Effector memory CD8-positive, alpha-beta T cell (primary cell): ENCODE measurements at regions not wholly inside any gene's neighbourhood (a gene's known extent, or its start where the extent isn't known, plus 50 kb on each side); places are given as distances from the start of the nearest gene placed in this dataset.
"Not testable (repeated sequence)": the region's sequence is repeated elsewhere in the genome, so short reads cannot be mapped to it uniquely, and the experiment has no call there.

ENCODE experiments used
- ATAC-seq: fragments of 150-1000 bp; cut with Tn5 transposase; replicated peaks from 2 replicates; pipeline ENCODE4 v1.10.0; 2021; ENCODE audit warnings: mild to moderate bottlenecking, moderate library complexity
- DNase-seq, 3 experiments: peaks; one replicate each; pipeline ENCODE4 v3.0.0; 2021
- H3K27ac Mint-ChIP-seq, 2 donors: one replicate each; pipeline ENCODE4 v1.8.0; 2022; ENCODE audit warnings: mild to moderate bottlenecking in 2 of 2, mixed read lengths in 2 of 2, moderate library complexity in 2 of 2
- H3K27me3 Mint-ChIP-seq, 2 donors: one replicate each; pipeline ENCODE4 v1.8.0; 2022; ENCODE audit warnings: mixed read lengths in 2 of 2
- H3K36me3 Mint-ChIP-seq: one replicate; pipeline ENCODE4 v1.8.0; 2022; ENCODE audit warnings: mild to moderate bottlenecking, moderate library complexity, mixed read lengths; ENCODE audit not compliant: insufficient read depth
- H3K4me1 Mint-ChIP-seq, 2 donors: one replicate each; pipeline ENCODE4 v1.8.0; 2022; ENCODE audit warnings: low read depth in 2 of 2, mixed read lengths in 2 of 2
- H3K4me3 Mint-ChIP-seq, 2 donors: one replicate each; pipeline ENCODE4 v1.8.0; 2022; ENCODE audit warnings: mild to moderate bottlenecking in 2 of 2, mixed read lengths in 2 of 2, moderate library complexity in 2 of 2
- H3K9me3 Mint-ChIP-seq, 2 donors: one replicate each; pipeline ENCODE4 v1.8.0; 2022; ENCODE audit warnings: mixed read lengths in 2 of 2

GRCh38 chr6:82525775-82526495, 162.3 kb downstream of the TPBG start:
- ATAC-seq = no peak
- Mint-ChIP-seq H3K36me3 (no peaks in the 10 kb centered on the region), H3K4me3 (no peak overlapping the region), H3K27me3 (no peaks in the 10 kb centered on the region), H3K4me1 (no peaks in the 10 kb centered on the region), H3K27ac (no peak overlapping the region), H3K9me3 (peaks cover 0 to 3% of the 10 kb centered on the region in 2 donors)
- DNase-seq = no peak

- not testable (repeated sequence) for H3K36me3 Mint-ChIP-seq, ATAC-seq, H3K9me3 Mint-ChIP-seq, H3K27ac Mint-ChIP-seq, H3K4me3 Mint-ChIP-seq, DNase-seq, H3K4me1 Mint-ChIP-seq, H3K27me3 Mint-ChIP-seq
Measured at GRCh38 chr6:82529960-82530460, 166.4 kb downstream of the TPBG start.

- DNase-seq = no peak
- Mint-ChIP-seq H3K27ac (no peak overlapping the region), H3K4me3 (no peak overlapping the region)
Measured at GRCh38 chr6:82534876-82535275, 171.3 kb downstream of the TPBG start.

GRCh38 chr6:82549480-82549879, 185.9 kb downstream of the TPBG start:
- not testable (repeated sequence) for H3K4me3 Mint-ChIP-seq, H3K4me1 Mint-ChIP-seq, H3K27ac Mint-ChIP-seq, DNase-seq, H3K9me3 Mint-ChIP-seq, H3K27me3 Mint-ChIP-seq, ATAC-seq, H3K36me3 Mint-ChIP-seq

More at GRCh38 chr6:82534876-82535275, 171.3 kb downstream of the TPBG start:
- Mint-ChIP-seq H3K9me3 (peaks cover 0 to 5% of the 10 kb centered on the region in 2 donors), H3K36me3 (no peaks in the 10 kb centered on the region), H3K4me1 (peaks cover 0 to 1% of the 10 kb centered on the region in 2 donors), H3K27me3 (peaks cover 0 to 16% of the 10 kb centered on the region in 2 donors)
- no peak for ATAC-seq

- H3K9me3 Mint-ChIP-seq, H3K27me3 Mint-ChIP-seq, ATAC-seq, H3K36me3 Mint-ChIP-seq, H3K4me3 Mint-ChIP-seq, DNase-seq, H3K27ac Mint-ChIP-seq, H3K4me1 Mint-ChIP-seq: not testable (repeated sequence)
Measured at GRCh38 chr6:82551311-82551710, 187.7 kb downstream of the TPBG start.

DNA sequence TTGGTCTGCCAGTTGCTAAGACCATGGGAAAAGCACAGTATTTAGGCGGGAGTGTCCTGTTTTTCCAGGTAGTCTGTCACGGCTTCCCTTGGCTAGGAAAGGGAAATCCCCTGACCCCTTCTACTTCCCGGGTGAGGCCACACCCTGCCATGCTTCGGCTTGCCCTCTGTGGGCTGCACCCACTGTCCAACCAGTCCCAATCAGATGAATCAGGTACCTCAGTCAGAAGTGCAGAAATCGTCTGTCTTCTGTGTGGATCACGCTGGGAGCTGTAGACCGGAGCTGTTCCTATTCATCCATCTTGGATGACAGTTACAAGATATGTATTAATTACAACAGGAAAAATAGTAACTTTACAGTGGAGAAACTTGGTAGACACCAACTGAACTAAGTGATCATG, 188.2 kb downstream of the TPBG start:
- DNase-seq = no peak
- no peaks in the 10 kb centered on the region for H3K27me3 Mint-ChIP-seq
- H3K36me3 Mint-ChIP-seq = no peaks in the 10 kb centered on the region
- H3K4me1 Mint-ChIP-seq = no peaks in the 10 kb centered on the region
- no peak for ATAC-seq
- no peak overlapping the region for H3K27ac Mint-ChIP-seq
- no peaks in the 10 kb centered on the region for H3K9me3 Mint-ChIP-seq
- H3K4me3 Mint-ChIP-seq = no peak overlapping the region

DNA sequence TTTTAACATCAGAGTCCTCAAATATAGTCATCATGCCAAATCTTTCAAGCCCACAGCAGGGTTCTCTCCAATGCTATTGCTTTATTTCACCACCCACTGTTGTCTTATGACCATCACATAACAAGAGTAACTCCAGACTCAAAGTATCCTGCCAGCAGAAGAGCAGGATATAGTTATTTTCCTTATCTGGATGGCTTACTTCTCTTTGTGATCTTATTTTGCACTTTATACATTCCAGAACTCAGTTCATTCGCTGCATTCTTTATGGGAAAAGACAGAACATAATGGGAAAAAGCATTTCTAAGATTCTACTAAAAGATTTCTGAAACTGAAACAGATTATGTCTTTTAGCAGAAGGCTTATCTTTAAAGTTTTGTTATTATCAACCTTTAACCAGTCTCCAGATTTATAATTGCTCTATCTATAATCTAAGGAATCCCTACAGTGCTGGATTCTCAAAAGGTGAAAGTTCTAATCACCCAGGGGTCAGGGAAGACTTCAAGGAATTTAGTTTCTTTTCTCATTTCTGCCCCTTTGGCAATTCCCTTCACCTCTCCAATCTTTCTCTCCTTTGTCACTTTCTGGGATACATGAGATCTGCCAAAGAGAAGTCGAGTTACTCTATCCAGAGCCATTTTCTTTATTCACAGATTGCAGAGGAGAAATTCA, 190.4 kb downstream of the TPBG start:
- no peak overlapping the region for H3K4me3 Mint-ChIP-seq
- no peaks in the 10 kb centered on the region for H3K4me1 Mint-ChIP-seq
- no peaks in the 10 kb centered on the region for H3K27me3 Mint-ChIP-seq
- H3K27ac Mint-ChIP-seq = no peak overlapping the region
- H3K36me3 Mint-ChIP-seq = no peaks in the 10 kb centered on the region
- DNase-seq (no peak), ATAC-seq (no peak)
- no peaks in the 10 kb centered on the region for H3K9me3 Mint-ChIP-seq

- ATAC-seq (no peak), DNase-seq (no peak)
- no peaks in the 10 kb centered on the region for H3K4me1 Mint-ChIP-seq
- no peaks in the 10 kb centered on the region for H3K36me3 Mint-ChIP-seq
- no peak overlapping the region for H3K4me3 Mint-ChIP-seq
- no peaks in the 10 kb centered on the region for H3K9me3 Mint-ChIP-seq
- no peaks in the 10 kb centered on the region for H3K27me3 Mint-ChIP-seq
- H3K27ac Mint-ChIP-seq = no peak overlapping the region
Measured at GRCh38 chr6:82554666-82555065, 191.0 kb downstream of the TPBG start.

DNA sequence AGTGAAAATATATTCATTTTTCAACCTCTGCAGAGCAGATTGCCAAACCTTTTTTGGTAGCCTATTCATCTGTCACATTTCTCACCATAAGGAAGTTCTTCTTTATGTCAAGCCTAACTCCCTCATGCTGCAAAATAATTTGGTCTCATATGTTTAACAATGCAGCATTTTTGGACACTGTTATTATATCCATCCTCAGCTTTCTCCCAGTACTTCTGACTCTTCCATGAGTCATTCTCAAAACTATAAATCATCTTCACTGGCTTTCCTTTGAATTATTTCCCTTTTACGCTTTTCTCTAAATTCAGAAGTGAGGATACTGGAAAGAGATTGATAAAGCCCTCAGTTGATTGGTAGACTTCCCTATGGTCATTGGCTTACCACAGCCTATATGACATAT, 192.2 kb downstream of the TPBG start:
- H3K27ac Mint-ChIP-seq = no peak overlapping the region
- DNase-seq (no peak), ATAC-seq (no peak)
- H3K27me3 Mint-ChIP-seq = no peaks in the 10 kb centered on the region
- no peaks in the 10 kb centered on the region for H3K36me3 Mint-ChIP-seq
- no peaks in the 10 kb centered on the region for H3K9me3 Mint-ChIP-seq
- no peak overlapping the region for H3K4me3 Mint-ChIP-seq
- no peaks in the 10 kb centered on the region for H3K4me1 Mint-ChIP-seq

- not testable (repeated sequence) for H3K27me3 Mint-ChIP-seq, H3K4me1 Mint-ChIP-seq
Measured at GRCh38 chr6:82558531-82558930, 194.9 kb downstream of the TPBG start.

GRCh38 chr6:82567621-82568020, 204.0 kb downstream of the TPBG start:
- ATAC-seq (no peak), DNase-seq (no peak)
- Mint-ChIP-seq H3K4me3 (no peak overlapping the region), H3K27me3 (no peaks in the 10 kb centered on the region), H3K9me3 (no peaks in the 10 kb centered on the region), H3K36me3 (no peaks in the 10 kb centered on the region), H3K4me1 (no peaks in the 10 kb centered on the region), H3K27ac (no peak overlapping the region)

More at GRCh38 chr6:82558531-82558930, 194.9 kb downstream of the TPBG start:
- H3K9me3 Mint-ChIP-seq, ATAC-seq, H3K27ac Mint-ChIP-seq, DNase-seq, H3K4me3 Mint-ChIP-seq, H3K36me3 Mint-ChIP-seq: not testable (repeated sequence)

DNA sequence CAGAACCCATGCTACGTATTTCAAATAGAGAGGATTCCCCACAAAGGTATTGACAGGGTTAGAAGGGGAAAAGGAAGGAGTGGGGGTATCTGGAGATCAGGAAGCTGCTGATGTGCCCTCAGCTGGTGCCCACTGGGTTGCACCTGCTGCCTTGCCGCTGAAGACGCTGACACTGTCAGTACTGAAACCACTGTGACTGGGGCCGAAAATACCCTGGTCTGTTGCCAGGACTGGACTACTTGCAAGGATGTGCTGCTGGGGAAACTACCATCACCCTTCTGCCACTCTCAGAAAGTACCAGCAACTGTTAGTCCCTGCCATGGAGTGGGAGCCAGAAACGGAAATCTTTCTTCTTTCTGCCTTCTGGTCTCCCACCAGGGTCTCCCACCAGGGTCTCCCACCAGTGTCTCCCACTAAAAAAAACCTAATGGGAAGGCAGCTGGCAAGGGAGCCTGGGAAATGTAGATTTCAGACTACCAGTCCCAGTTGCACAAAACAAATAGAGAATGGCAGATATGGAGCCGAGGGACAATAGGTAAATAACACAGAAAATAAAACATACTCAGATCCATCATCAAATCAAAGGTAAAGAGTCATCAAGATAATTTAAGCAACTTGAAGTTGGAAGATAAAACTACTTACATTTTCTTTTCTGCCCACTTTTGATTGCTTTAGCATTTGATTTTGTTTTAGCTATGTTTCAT, 204.8 kb downstream of the TPBG start:
- no peak for ATAC-seq
- Mint-ChIP-seq H3K27ac (no peak overlapping the region), H3K4me3 (no peak overlapping the region), H3K9me3 (no peaks in the 10 kb centered on the region), H3K36me3 (no peaks in the 10 kb centered on the region), H3K27me3 (peaks cover 0 to under 1% of the 10 kb centered on the region in 2 donors), H3K4me1 (no peaks in the 10 kb centered on the region)
- DNase-seq = no peak

GRCh38 chr6:82569022-82569421, 205.4 kb downstream of the TPBG start:
- DNase-seq (no peak), ATAC-seq (no peak)
- Mint-ChIP-seq H3K9me3 (peaks cover 0 to under 1% of the 10 kb centered on the region in 2 donors), H3K27ac (no peak overlapping the region), H3K27me3 (peaks cover 0 to 7% of the 10 kb centered on the region in 2 donors), H3K36me3 (no peaks in the 10 kb centered on the region), H3K4me1 (no peaks in the 10 kb centered on the region), H3K4me3 (no peak overlapping the region)
